ENCODE measurements at regions not wholly inside any gene's neighbourhood (a gene's known extent, or its start where the extent isn't known, plus 50 kb on each side); places are given as distances from the start of the nearest gene placed in this dataset.

DNA sequence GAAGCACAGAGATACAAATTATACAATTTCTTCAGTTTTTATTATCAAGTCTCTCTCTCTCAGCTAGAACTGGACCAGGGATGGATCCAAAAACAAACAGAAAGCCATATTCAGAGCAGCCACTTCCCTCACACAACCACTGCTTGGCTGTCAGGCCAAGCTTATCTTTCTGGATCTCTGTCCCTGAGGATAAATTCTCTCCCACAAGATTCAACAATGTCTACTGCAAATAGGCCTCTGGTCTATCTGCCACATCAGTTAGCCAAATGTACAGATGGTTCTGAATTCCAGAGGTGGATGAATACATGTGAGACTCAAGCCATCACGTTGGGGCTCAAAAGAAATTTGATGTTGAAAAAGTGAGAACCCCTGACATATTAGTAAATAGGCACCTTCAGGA lies 350.9 kb downstream of the LTN1 start:
- Histone ChIP-seq H3K4me1 (ENCODE audit: insufficient read depth, low read length) (peaks cover 6% of the 10 kb centered on the region; the same call in 1 of the 2 replicates), H3K36me3 (ENCODE audit: insufficient read depth, low read length) (no peaks in the 10 kb centered on the region), H3K27ac (ENCODE audit: low read depth, low read length) (no peak overlapping the region), H3K9ac (ENCODE audit: low read depth, low read length) (no peak overlapping the region), H3K27me3 (ENCODE audit: insufficient read depth, low read length) (no peaks in the 10 kb centered on the region), H3K9me3 (ENCODE audit: insufficient read depth, low read depth, low read length) (no peaks in the 10 kb centered on the region), H3K4me3 (ENCODE audit: low read length) (no peak overlapping the region)
- 69% methylated on average over 1 of the region's 1 CpG for WGBS

DNA sequence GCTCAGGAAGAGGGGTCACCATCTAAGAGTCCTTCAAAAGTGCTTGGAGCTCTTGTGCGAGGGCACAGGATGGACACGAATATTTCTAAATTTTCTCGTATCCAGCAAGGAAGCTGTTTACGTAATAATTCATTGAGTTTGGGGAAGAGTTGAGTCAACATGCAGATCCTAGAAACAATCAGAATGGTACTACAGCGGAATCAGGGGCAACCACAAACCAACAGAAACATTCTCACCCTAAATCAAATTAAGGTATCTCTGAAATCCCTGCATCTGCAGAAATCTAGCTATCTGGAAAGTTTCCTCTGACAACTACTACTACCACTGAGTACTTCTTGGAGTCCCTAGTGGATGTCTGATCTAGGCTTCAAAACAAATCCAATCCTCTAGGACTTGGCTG lies 352.4 kb downstream of the LTN1 start:
- Histone ChIP-seq H3K9me3 (ENCODE audit: insufficient read depth, low read depth, low read length) (no peaks in the 10 kb centered on the region), H3K4me3 (ENCODE audit: low read length) (no peak overlapping the region; the same call in 1 of the 2 replicates), H3K27ac (ENCODE audit: low read depth, low read length) (0 out of 2 replicates have a peak overlapping the region, but pooled peaks have one; percentile 18), H3K27me3 (ENCODE audit: insufficient read depth, low read length) (no peaks in the 10 kb centered on the region), H3K9ac (ENCODE audit: low read depth, low read length) (no peak overlapping the region), H3K4me1 (ENCODE audit: insufficient read depth, low read length) (peaks cover 6% of the 10 kb centered on the region; the same call in 1 of the 2 replicates), H3K36me3 (ENCODE audit: insufficient read depth, low read length) (no peaks in the 10 kb centered on the region)
- WGBS: 77% methylated on average over 5 of the region's 5 CpGs

DNA sequence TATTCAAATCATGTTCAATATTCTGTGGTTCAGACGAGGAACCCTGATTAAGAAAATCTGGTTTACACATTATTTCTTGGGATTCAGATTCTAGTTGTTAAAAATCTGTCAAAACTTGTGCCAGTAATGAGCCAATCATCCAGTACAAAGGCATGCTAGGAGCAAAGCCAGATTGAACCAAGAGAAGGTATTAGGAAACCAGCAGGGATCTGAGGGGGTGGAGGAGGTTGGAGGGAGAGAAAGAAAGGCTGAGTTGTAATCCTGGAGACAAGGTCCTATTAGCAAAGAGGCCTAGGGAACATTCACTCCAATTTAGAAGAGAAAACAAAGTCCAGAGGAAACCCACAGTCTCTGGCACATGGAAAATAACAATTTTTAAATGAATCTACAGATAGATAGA lies 352.9 kb downstream of the LTN1 start:
- Histone ChIP-seq H3K4me1 (ENCODE audit: insufficient read depth, low read length) (peaks cover 6% of the 10 kb centered on the region; the same call in 1 of the 2 replicates), H3K27me3 (ENCODE audit: insufficient read depth, low read length) (no peaks in the 10 kb centered on the region), H3K27ac (ENCODE audit: low read depth, low read length) (no peak overlapping the region), H3K36me3 (ENCODE audit: insufficient read depth, low read length) (no peaks in the 10 kb centered on the region), H3K4me3 (ENCODE audit: low read length) (no peak overlapping the region), H3K9ac (ENCODE audit: low read depth, low read length) (no peak overlapping the region), H3K9me3 (ENCODE audit: insufficient read depth, low read depth, low read length) (no peaks in the 10 kb centered on the region)
- 77% methylated on average over 1 of the region's 1 CpG for WGBS

DNA sequence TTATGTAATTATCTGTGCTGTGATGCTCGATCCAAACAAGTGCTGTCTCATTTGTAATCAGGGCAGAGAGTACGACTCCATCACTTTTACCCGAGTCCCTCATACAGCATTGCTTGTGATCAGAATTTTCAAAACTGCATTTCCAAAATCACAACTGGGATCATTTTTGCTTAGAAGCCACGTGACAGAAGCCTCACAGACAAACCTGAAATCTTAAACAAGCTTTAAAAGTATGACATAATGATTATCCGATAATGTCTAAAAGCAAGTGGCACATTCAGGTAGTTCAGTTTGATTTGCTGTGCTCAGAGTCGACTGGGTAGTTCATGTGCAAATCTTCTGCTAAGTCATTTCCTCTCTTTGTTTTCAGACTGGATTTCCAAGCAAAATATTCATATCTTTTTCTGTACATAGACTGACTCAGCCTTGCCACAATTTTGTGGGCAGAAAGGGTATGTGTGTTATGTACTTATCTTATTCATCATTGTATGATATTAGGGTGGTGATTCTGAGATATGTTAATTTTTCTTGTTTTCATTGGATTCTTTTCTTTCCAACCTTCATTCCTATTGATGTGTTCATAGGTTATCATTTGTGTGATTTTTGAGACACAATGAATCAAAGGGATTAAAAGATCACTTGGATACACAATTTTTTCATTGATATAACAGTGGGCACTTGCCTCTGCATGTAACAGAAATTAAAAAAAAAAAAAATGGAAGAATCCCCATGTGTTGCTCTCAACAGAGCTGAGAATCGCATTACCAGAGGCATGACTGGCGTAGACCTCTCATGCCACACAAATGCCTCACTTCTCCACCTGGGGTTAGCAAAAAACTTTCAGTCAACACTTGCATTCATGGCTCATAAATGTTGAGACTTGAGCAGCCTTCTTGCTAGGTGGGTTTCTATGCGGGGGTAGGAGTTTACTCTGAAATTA lies 355.7 kb downstream of the LTN1 start:
- WGBS: 93% methylated on average over 9 of the region's 9 CpGs
- Histone ChIP-seq H3K9ac (ENCODE audit: low read depth, low read length) (no peak overlapping the region), H3K27ac (ENCODE audit: low read depth, low read length) (no peak overlapping the region), H3K4me3 (ENCODE audit: low read length) (no peak overlapping the region), H3K4me1 (ENCODE audit: insufficient read depth, low read length) (peaks cover 6% of the 10 kb centered on the region; the same call in 1 of the 2 replicates), H3K27me3 (ENCODE audit: insufficient read depth, low read length) (no peaks in the 10 kb centered on the region), H3K36me3 (ENCODE audit: insufficient read depth, low read length) (no peaks in the 10 kb centered on the region), H3K9me3 (ENCODE audit: insufficient read depth, low read depth, low read length) (no peaks in the 10 kb centered on the region)

DNA sequence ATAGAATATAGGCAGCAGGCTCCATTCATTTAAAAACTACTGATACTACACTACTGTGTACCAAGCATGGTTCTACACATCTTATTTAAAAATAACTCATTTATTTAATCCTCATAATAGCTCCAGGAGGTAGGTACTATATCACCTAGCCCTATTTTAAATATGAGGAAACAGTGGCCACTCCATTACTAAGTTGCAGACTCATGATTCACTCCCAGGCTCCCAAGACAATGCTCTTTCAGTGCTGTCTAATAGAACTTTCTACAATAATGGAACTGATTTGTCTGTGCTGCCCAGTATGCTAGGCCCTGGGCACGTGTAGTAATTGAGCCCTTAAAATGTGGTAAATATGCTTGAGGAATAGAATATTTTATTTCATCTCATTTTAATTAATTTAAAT lies 357.1 kb downstream of the LTN1 start:
- Histone ChIP-seq H3K27ac (ENCODE audit: low read depth, low read length) (no peak overlapping the region), H3K9me3 (ENCODE audit: insufficient read depth, low read depth, low read length) (no peaks in the 10 kb centered on the region), H3K4me1 (ENCODE audit: insufficient read depth, low read length) (peaks cover 5% of the 10 kb centered on the region; the same call in 1 of the 2 replicates), H3K27me3 (ENCODE audit: insufficient read depth, low read length) (no peaks in the 10 kb centered on the region), H3K4me3 (ENCODE audit: low read length) (no peak overlapping the region), H3K9ac (ENCODE audit: low read depth, low read length) (no peak overlapping the region), H3K36me3 (ENCODE audit: insufficient read depth, low read length) (no peaks in the 10 kb centered on the region)
- WGBS: 100% methylated on average over 1 of the region's 1 CpG

DNA sequence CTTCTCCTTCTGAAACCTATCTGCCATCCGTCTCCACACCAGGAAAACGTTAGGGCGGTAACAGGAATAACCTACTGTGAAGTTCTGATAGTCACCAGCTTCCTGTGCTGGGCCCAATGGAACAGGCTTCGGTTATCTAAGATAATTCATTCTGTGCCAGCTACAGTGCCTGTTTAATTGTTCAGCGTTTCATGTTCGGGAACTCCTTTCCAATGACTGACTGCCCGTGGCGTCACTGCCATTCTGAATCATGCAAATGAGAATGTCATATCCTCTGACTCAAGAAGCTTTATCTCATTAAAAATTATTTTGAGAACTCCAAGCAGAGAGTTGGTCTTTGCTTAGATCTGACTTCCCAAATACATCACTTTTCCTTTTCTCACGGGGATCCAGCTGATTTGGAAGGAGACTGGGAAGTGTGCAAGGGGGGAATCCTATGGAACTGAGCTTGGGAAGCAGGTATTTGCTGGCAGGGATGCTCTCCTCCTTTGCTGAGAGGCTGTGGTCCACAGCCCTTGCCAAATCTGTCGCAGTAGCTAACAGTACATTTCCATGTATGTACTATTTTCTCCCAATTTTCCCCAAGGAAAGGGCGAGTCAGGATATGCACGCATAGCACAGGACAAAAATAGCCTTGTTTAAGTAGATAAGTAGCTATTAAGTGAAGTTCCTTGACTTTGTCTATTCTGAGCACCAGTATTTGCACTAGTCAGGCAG lies 358.7 kb downstream of the LTN1 start:
- Histone ChIP-seq H3K27me3 (ENCODE audit: insufficient read depth, low read length) (no peaks in the 10 kb centered on the region), H3K4me3 (ENCODE audit: low read length) (no peak overlapping the region), H3K9ac (ENCODE audit: low read depth, low read length) (no peak overlapping the region), H3K4me1 (ENCODE audit: insufficient read depth, low read length) (no peaks in the 10 kb centered on the region), H3K9me3 (ENCODE audit: insufficient read depth, low read depth, low read length) (no peaks in the 10 kb centered on the region), H3K27ac (ENCODE audit: low read depth, low read length) (no peak overlapping the region), H3K36me3 (ENCODE audit: insufficient read depth, low read length) (no peaks in the 10 kb centered on the region)
- WGBS: 92% methylated on average over 12 of the region's 12 CpGs

DNA sequence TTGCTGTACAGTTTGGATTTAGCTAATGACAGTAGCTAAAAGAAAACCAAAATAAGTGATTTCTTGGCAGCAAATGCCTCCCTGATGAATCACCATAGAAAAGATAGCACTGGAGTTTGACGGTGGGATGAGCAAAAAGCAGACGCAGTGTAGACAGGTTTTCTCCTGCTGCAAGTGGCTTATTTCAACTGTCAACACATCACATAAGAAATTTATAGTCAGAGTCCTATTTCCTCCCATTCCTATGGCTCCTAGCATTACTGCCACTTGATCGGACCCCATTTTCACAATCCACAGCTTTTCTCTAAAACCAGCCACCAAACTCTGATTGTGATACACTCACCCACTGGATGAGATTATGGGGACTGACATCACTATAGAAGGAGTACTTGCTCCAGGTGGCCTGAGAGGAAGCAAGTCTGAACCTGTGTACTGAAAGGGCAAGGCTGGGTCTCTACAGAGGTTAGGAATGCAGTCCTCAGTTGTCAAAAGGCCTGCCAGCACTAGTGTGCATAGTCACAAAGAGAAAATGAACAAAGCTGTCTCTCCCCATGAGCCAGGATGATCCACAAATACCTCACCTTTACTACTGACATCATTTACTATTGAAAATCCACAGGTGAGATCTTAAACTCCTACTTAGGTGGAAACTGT lies 359.8 kb downstream of the LTN1 start:
- Histone ChIP-seq H3K36me3 (ENCODE audit: insufficient read depth, low read length) (no peaks in the 10 kb centered on the region), H3K9ac (ENCODE audit: low read depth, low read length) (no peak overlapping the region), H3K27me3 (ENCODE audit: insufficient read depth, low read length) (no peaks in the 10 kb centered on the region), H3K4me1 (ENCODE audit: insufficient read depth, low read length) (no peaks in the 10 kb centered on the region), H3K9me3 (ENCODE audit: insufficient read depth, low read depth, low read length) (no peaks in the 10 kb centered on the region), H3K27ac (ENCODE audit: low read depth, low read length) (no peak overlapping the region), H3K4me3 (ENCODE audit: low read length) (no peak overlapping the region)
- 86% methylated on average over 3 of the region's 3 CpGs for WGBS

DNA sequence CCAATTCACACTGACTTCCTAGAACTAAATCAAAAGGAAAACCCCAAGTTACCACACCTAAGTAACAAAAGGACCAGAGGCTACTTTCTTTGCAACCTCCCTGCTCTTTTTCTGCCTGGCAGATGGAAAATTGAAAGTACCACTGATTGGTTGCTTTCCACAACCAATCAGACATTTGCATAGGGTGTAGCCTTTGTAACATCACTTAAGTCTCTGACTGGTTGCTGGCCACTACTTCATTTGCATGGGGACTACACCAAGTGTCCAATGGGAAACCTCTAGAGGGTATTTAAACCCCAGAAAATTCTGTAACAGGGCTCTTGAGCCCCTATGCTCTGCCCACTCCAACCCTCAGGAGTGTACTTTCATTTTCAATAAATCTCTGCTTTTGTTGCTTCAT lies 365.0 kb downstream of the LTN1 start:
- H3K9ac ChIP-seq (ENCODE audit: low read depth, low read length): no peak overlapping the region
- H3K27me3 ChIP-seq (ENCODE audit: insufficient read depth, low read length): no peaks in the 10 kb centered on the region
- no peaks in the 10 kb centered on the region for H3K9me3 ChIP-seq (ENCODE audit: insufficient read depth, low read depth, low read length)
- no peaks in the 10 kb centered on the region for H3K4me1 ChIP-seq (ENCODE audit: insufficient read depth, low read length)
- H3K27ac ChIP-seq (ENCODE audit: low read depth, low read length): no peak overlapping the region
- H3K4me3 ChIP-seq (ENCODE audit: low read length): no peak overlapping the region
- H3K36me3 ChIP-seq (ENCODE audit: insufficient read depth, low read length): no peaks in the 10 kb centered on the region

DNA sequence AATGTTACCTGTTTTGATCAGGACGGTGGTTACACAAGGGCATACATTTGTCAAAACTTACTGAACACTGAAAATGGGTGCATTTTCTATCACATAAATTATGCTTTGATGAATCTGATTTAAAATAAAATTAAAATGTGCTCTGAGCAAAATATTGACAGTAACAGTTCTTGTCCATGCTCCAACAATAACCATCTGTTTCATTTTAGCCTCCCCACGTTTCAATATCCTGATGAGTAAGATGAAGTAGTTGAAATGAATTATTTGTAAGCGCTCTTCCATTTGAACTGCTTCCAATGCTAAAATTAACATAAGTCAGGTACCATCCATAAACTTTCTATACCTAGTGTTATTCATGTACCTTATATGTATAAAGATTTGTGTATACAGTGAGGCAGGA lies 365.4 kb downstream of the LTN1 start:
- no peak overlapping the region for H3K4me3 ChIP-seq (ENCODE audit: low read length)
- H3K27ac ChIP-seq (ENCODE audit: low read depth, low read length): no peak overlapping the region
- H3K4me1 ChIP-seq (ENCODE audit: insufficient read depth, low read length): no peaks in the 10 kb centered on the region
- no peaks in the 10 kb centered on the region for H3K27me3 ChIP-seq (ENCODE audit: insufficient read depth, low read length)
- H3K9me3 ChIP-seq (ENCODE audit: insufficient read depth, low read depth, low read length): no peaks in the 10 kb centered on the region
- 91% methylated on average over 1 of the region's 3 CpGs for WGBS
- no peak overlapping the region for H3K9ac ChIP-seq (ENCODE audit: low read depth, low read length)
- H3K36me3 ChIP-seq (ENCODE audit: insufficient read depth, low read length): no peaks in the 10 kb centered on the region

DNA sequence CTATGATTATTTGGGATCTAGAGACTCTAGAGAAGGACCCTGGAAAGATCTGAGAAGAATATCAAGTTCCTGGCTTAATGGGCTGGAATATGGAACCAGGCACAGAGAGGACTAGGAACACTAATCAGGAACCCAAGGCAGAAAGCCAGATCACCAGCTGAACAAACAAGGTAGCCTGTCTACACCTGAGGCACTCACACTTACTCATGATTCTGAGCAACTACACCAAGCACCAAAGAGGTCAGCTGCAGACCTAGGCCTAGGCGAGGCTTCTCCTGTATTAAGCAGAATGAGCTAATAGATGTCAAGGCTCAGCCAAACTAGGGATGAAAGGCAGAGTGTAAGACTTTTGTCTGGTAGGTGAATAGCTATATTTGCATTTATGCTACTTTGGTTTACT lies 368.1 kb downstream of the LTN1 start:
- H3K4me1 ChIP-seq (ENCODE audit: insufficient read depth, low read length): no peaks in the 10 kb centered on the region
- no peaks in the 10 kb centered on the region for H3K9me3 ChIP-seq (ENCODE audit: insufficient read depth, low read depth, low read length)
- WGBS: 96% methylated on average over 1 of the region's 1 CpG
- H3K27me3 ChIP-seq (ENCODE audit: insufficient read depth, low read length): no peaks in the 10 kb centered on the region
- H3K4me3 ChIP-seq (ENCODE audit: low read length): no peak overlapping the region
- no peak overlapping the region for H3K9ac ChIP-seq (ENCODE audit: low read depth, low read length)
- no peak overlapping the region for H3K27ac ChIP-seq (ENCODE audit: low read depth, low read length)
- no peaks in the 10 kb centered on the region for H3K36me3 ChIP-seq (ENCODE audit: insufficient read depth, low read length)

DNA sequence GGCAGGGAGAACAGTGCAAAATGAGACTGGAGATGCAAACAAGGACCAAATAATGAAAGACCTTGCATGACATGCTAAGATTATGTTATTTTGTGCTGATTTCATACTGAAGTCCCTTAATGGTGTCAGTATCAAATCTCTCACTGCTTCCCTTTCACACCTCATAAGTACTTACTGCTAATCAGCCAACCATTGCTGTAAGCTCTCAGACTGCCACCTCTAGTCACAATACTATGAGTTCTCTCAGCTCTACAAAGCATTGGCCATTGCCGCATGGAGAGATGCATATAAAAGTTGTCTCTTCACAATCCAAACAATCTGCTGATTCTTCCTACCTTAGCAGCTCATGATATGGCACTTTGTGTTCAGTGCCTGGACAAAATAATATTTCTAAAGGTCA lies 375.4 kb downstream of the LTN1 start:
- H3K9me3 ChIP-seq (ENCODE audit: insufficient read depth, low read depth, low read length): no peaks in the 10 kb centered on the region
- 91% methylated on average over 1 of the region's 1 CpG for WGBS
- no peaks in the 10 kb centered on the region for H3K4me1 ChIP-seq (ENCODE audit: insufficient read depth, low read length)
- no peaks in the 10 kb centered on the region for H3K36me3 ChIP-seq (ENCODE audit: insufficient read depth, low read length)
- no peak overlapping the region for H3K9ac ChIP-seq (ENCODE audit: low read depth, low read length)
- no peak overlapping the region for H3K27ac ChIP-seq (ENCODE audit: low read depth, low read length)
- H3K27me3 ChIP-seq (ENCODE audit: insufficient read depth, low read length): no peaks in the 10 kb centered on the region
- no peak overlapping the region for H3K4me3 ChIP-seq (ENCODE audit: low read length)
